Suprapubic skin (tissue), 4 donors: ENCODE measurements at regions not wholly inside any gene's neighbourhood (a gene's known extent, or its start where the extent isn't known, plus 50 kb on each side); places are given as distances from the start of the nearest gene placed in this dataset.

Experiments used
- DNase-seq, 2 donors: peaks; one replicate each; pipeline ENCODE4 v3.0.0-alpha.2; 2019; ENCODE audit warnings: low spot score in 2 of 2
- H3K27ac ChIP-seq: fragments of 200-600 bp; sonication (generic); one replicate; pipeline ENCODE4 v1.5.1; 2019
- H3K27me3 ChIP-seq: fragments of 200-600 bp; sonication (generic); one replicate; pipeline ENCODE4 v1.5.1; 2019
- H3K36me3 ChIP-seq: fragments of 200-600 bp; sonication (generic); one replicate; pipeline ENCODE4 v1.5.1; 2019
- H3K4me1 ChIP-seq: fragments of 200-600 bp; sonication (generic); one replicate; pipeline ENCODE4 v1.5.1; 2019
- H3K4me3 ChIP-seq: fragments of 200-600 bp; sonication (generic); one replicate; pipeline ENCODE4 v1.5.1; 2019; ENCODE audit warnings: mild to moderate bottlenecking
- H3K9me3 ChIP-seq: fragments of 200-600 bp; sonication (generic); one replicate; pipeline ENCODE4 v1.5.1; 2019
- EP300 ChIP-seq: sonication (generic); formaldehyde crosslinking; IDR thresholded peaks from one replicate; pipeline ENCODE4 v1.6.1; 2017; ENCODE audit warnings: antibody characterized with exemption
- POLR2A ChIP-seq, 2 donors: fragments of 450-650 bp; IDR thresholded peaks; one replicate each; pipeline ENCODE4 v1.6.1; 2017; ENCODE audit warnings: antibody characterized with exemption in 2 of 2, mild to moderate bottlenecking in 2 of 2, moderate library complexity in 2 of 2
- POLR2AphosphoS5 ChIP-seq, 3 donors: sonication (generic); formaldehyde crosslinking; IDR thresholded peaks; one replicate each; pipeline ENCODE4 v1.6.1; 2017; ENCODE audit warnings: antibody characterized with exemption in 3 of 3
- WGBS: methylation state at CpG from one replicate; pipeline ENCODE4 v1.1.5; 2018; 5-methylcytosine and 5-hydroxymethylcytosine counted together
- TF ChIP-seq, protein P1 (sequence below), 2 donors: fragments of 200-600 bp in 1 of 2; fragments of 450-650 bp in 1 of 2; sonication (generic) in 1 of 2; IDR thresholded peaks; one replicate each; pipeline ENCODE4 v1.5.1; 2016 to 2019; ENCODE audit warnings: antibody characterized with exemption in 2 of 2, mild to moderate bottlenecking in 1 of 2, moderate library complexity in 1 of 2

DNA sequence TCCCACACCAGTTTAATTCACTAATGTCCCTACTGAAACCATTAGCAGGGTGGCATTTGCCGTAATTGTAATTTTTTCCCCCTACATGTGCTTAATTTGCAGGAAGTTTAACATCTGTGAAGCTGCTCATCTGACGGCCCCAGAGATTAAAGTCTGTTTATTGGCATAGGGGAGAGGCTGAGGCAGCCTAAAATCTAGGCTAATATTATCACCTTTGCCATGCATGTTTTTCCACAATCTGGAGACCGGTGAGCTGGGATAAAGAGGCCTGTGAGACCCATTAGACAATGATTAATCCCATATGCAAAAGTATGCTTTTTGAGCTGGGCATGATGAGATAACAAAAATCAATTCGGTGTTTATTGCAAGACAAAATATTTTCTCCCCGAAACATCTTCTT lies 561.2 kb upstream of the ALCAM start:
- Histone ChIP-seq H3K4me3 (no peak overlapping the region), H3K36me3 (no peaks in the 10 kb centered on the region), H3K9me3 (no peaks in the 10 kb centered on the region), H3K4me1 (no peaks in the 10 kb centered on the region), H3K27me3 (no peaks in the 10 kb centered on the region), H3K27ac (no peak overlapping the region)
- DNase-seq: no peak
- 72% methylated on average over 5 of the region's 5 CpGs for WGBS
- no peak for TF ChIP-seq EP300
- TF ChIP-seq POLR2AphosphoS5 (IDR thresholded peaks at IDR 0.05): no peak
- TF ChIP-seq, protein P1, sequence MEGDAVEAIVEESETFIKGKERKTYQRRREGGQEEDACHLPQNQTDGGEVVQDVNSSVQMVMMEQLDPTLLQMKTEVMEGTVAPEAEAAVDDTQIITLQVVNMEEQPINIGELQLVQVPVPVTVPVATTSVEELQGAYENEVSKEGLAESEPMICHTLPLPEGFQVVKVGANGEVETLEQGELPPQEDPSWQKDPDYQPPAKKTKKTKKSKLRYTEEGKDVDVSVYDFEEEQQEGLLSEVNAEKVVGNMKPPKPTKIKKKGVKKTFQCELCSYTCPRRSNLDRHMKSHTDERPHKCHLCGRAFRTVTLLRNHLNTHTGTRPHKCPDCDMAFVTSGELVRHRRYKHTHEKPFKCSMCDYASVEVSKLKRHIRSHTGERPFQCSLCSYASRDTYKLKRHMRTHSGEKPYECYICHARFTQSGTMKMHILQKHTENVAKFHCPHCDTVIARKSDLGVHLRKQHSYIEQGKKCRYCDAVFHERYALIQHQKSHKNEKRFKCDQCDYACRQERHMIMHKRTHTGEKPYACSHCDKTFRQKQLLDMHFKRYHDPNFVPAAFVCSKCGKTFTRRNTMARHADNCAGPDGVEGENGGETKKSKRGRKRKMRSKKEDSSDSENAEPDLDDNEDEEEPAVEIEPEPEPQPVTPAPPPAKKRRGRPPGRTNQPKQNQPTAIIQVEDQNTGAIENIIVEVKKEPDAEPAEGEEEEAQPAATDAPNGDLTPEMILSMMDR (IDR thresholded peaks at IDR 0.05): no peak
- no peak for TF ChIP-seq POLR2A (IDR thresholded peaks at IDR 0.05)

DNA sequence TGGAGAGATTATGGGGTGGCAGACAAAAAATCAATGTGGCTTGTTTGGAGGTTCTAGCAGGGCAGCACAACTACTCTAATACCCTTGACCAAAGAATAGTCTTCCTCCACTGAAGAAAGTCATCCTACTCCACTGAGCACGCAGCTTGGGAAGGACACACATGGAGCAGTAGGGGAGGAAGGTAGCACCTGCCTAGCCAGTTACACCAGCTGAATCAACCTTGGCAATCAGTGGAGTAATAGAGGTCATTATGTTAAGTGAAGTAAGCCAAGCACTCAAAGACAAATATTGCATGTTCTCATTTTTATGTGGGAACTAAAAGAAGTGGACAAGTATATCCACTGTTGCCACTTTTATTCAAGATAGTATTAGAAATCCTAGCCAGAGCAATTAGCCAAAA lies 555.8 kb upstream of the ALCAM start:
- Histone ChIP-seq H3K9me3 (no peaks in the 10 kb centered on the region), H3K27me3 (no peaks in the 10 kb centered on the region), H3K27ac (no peak overlapping the region), H3K4me3 (no peak overlapping the region), H3K36me3 (no peaks in the 10 kb centered on the region), H3K4me1 (no peaks in the 10 kb centered on the region)
- 78% methylated on average over 1 of the region's 1 CpG for WGBS
- TF ChIP-seq, protein P1 (IDR thresholded peaks at IDR 0.05): no peak
- TF ChIP-seq POLR2A (IDR thresholded peaks at IDR 0.05) (no peak), EP300 (no peak), POLR2AphosphoS5 (IDR thresholded peaks at IDR 0.05) (no peak)
- no peak for DNase-seq

DNA sequence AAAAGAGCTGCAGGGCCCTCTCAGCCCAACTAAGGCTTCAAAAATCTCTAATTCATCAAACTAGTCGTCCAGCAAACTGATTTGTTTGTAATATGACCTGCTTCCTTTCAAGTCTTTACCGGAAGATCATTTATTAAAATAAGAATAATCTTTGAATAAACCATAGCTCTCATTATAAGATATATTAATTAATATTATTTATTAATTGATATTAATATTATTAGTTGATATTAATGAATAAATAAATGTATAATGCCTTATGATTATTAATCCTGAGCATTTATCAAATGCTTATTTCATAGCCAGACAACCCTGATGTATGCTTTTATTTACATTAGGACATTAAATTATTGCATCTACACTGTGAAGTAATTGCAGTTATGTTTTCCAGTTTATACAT lies 550.7 kb upstream of the ALCAM start:
- Histone ChIP-seq H3K27me3 (no peaks in the 10 kb centered on the region), H3K36me3 (no peaks in the 10 kb centered on the region), H3K4me3 (no peak overlapping the region), H3K9me3 (no peaks in the 10 kb centered on the region), H3K27ac (no peak overlapping the region), H3K4me1 (no peaks in the 10 kb centered on the region)
- 51% methylated on average over 2 of the region's 2 CpGs for WGBS
- TF ChIP-seq POLR2A (IDR thresholded peaks at IDR 0.05) (no peak), POLR2AphosphoS5 (IDR thresholded peaks at IDR 0.05) (no peak), EP300 (no peak)
- TF ChIP-seq, protein P1 (IDR thresholded peaks at IDR 0.05): no peak
- DNase-seq: no peak

DNA sequence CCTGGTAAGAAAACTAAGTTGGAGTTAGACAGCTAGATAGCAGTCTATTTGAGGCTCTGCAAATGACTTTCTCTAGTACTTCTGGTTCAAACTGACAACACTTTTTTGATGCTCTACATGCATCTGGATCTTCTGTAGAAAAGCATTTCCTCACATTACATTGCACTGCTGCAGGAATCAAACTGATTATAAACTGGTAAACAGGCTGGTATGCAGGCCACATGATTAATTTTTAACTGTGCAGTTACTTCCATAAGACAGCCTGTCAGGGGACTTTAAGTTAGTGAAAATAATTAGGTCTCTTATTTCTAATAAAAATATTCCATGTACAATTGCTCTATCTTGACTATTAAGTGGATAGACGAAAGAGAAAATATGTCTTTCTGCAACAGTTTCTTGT lies 550.0 kb upstream of the ALCAM start:
- H3K4me1 ChIP-seq: no peaks in the 10 kb centered on the region
- no peak for TF ChIP-seq EP300
- TF ChIP-seq, protein P1 (IDR thresholded peaks at IDR 0.05): no peak
- no peak for TF ChIP-seq POLR2A (IDR thresholded peaks at IDR 0.05)
- no peak for TF ChIP-seq POLR2AphosphoS5 (IDR thresholded peaks at IDR 0.05)
- no peak for DNase-seq
- 63% methylated on average over 1 of the region's 1 CpG for WGBS
- no peak overlapping the region for H3K4me3 ChIP-seq
- no peaks in the 10 kb centered on the region for H3K36me3 ChIP-seq
- H3K27me3 ChIP-seq: no peaks in the 10 kb centered on the region
- no peak overlapping the region for H3K27ac ChIP-seq
- H3K9me3 ChIP-seq: no peaks in the 10 kb centered on the region

DNA sequence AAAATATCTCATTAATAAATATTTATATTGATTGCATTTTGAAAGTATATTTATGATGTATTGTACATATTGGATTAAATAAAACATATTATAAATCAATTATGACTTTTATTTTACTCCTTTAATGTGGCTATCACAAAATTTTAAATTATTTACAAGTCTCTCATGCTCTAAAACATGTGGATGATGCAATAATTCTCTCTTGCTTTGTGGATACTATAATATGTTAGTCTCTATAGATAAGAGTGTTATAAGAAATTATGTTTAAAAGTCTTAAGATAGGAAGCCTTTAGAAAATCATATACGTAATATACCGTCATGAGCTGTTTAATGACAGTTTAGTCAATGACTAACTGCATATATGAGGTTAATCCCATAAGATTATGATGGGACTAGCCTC lies 547.4 kb upstream of the ALCAM start:
- DNase-seq: no peak
- H3K4me1 ChIP-seq: no peaks in the 10 kb centered on the region
- TF ChIP-seq POLR2A (IDR thresholded peaks at IDR 0.05): no peak
- no peak for TF ChIP-seq POLR2AphosphoS5 (IDR thresholded peaks at IDR 0.05)
- TF ChIP-seq EP300: no peak
- TF ChIP-seq, protein P1 (IDR thresholded peaks at IDR 0.05): no peak
- no peaks in the 10 kb centered on the region for H3K27me3 ChIP-seq
- whole genome bisulfite sequencing: 45% methylated on average over 2 of the region's 2 CpGs
- H3K36me3 ChIP-seq: no peaks in the 10 kb centered on the region
- H3K4me3 ChIP-seq: no peak overlapping the region
- H3K9me3 ChIP-seq: peaks cover 3% of the 10 kb centered on the region
- H3K27ac ChIP-seq: no peak overlapping the region
